T-helper 1 cell (primary cell): ENCODE measurements at regions not wholly inside any gene's neighbourhood (a gene's known extent, or its start where the extent isn't known, plus 50 kb on each side); places are given as distances from the start of the nearest gene placed in this dataset.

Experiments used
- DNase-seq, 5 donors: peaks; one replicate each; pipeline ENCODE4 v3.0.0-alpha.2; 2012 to 2020

GRCh38 chr18:54769526-54770464, 58.5 kb upstream of the RAB27B start:
- no peak for DNase-seq

- no peak for DNase-seq
Observed at GRCh38 chr18:54772056-54772455, 56.2 kb upstream of the RAB27B start.

GRCh38 chr18:54774423-54774822, 53.9 kb upstream of the RAB27B start:
- DNase-seq: no peak

- no peak for DNase-seq
Observed at GRCh38 chr18:54774981-54775665, 53.2 kb upstream of the RAB27B start.

- no peak for DNase-seq
Observed at GRCh38 chr18:54775686-54776085, 52.6 kb upstream of the RAB27B start.

- DNase-seq: peak in 1 of 5 donors; percentile 52
Observed at GRCh38 chr18:54776282-54776977, 51.8 kb upstream of the RAB27B start.

GRCh38 chr18:54777118-54777791, 51.0 kb upstream of the RAB27B start:
- DNase-seq: no peak

- no peak for DNase-seq
Observed at GRCh38 chr18:54777989-54778388, 50.3 kb upstream of the RAB27B start.
